Mammary epithelial cell (primary cell): ENCODE measurements at regions not wholly inside any gene's neighbourhood (a gene's known extent, or its start where the extent isn't known, plus 50 kb on each side); places are given as distances from the start of the nearest gene placed in this dataset.

Experiments
- EZH2 ChIP-seq: IDR thresholded peaks from 2 replicates; pipeline ENCODE4 v1.6.1; 2012; ENCODE audit warnings: low read length, inconsistent platforms, borderline replicate concordance
- TF ChIP-seq, protein P1 (sequence below), 2 donors: IDR thresholded peaks in 1 of 2; conservative IDR thresholded peaks in 1 of 2; 2 replicates each; pipeline ENCODE4 v1.5.1; 2011 to 2012; ENCODE audit warnings: inconsistent platforms in 2 of 2, low read length in 2 of 2, mild to moderate bottlenecking in 2 of 2, control low read depth in 1 of 2, low read depth in 1 of 2; ENCODE audit not compliant: insufficient read depth in 1 of 2; ENCODE audit errors: extremely low read depth in 1 of 2

DNA sequence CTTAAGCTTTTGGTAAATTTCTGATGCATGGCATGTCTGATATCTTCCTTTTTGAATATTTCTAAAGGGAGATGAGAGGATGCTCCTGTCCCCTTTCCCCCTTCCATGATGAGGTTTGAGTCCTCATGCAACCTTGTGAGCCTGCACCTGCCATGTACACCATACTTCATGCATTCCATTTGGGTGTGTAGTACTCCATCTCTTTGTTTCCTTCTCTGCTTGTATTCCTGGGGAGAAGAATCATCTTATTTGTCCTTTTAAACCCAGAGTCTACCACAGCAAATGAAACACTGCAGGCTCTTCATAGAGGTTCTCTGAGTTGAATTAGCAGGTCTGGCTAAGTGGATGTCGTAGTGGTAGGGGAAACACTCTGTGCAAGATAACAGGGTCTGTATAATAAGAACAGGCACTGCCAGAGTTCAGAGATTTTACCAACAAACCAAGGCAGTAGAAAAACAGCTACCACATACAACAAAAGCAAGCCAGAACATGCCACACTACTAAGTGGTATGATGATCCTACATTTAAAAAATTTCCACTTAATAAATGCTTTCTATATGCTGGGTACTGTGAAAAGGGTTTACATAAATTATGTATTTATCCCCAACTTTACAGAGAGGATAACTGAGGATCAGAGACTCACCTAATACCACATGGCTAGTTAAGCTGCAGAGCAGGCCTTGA is 439.8 kb upstream of the GRIA1 start:
- TF ChIP-seq, protein P1, sequence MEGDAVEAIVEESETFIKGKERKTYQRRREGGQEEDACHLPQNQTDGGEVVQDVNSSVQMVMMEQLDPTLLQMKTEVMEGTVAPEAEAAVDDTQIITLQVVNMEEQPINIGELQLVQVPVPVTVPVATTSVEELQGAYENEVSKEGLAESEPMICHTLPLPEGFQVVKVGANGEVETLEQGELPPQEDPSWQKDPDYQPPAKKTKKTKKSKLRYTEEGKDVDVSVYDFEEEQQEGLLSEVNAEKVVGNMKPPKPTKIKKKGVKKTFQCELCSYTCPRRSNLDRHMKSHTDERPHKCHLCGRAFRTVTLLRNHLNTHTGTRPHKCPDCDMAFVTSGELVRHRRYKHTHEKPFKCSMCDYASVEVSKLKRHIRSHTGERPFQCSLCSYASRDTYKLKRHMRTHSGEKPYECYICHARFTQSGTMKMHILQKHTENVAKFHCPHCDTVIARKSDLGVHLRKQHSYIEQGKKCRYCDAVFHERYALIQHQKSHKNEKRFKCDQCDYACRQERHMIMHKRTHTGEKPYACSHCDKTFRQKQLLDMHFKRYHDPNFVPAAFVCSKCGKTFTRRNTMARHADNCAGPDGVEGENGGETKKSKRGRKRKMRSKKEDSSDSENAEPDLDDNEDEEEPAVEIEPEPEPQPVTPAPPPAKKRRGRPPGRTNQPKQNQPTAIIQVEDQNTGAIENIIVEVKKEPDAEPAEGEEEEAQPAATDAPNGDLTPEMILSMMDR (conservative IDR thresholded peaks at IDR 0.05 in 1 of 2, IDR thresholded peaks at IDR 0.05 in 1 of 2; ENCODE audit: extremely low read depth in 1 of 2, insufficient read depth in 1 of 2, low read depth in 1 of 2, low read length in 2 of 2): no peak
- TF ChIP-seq EZH2: no peak
